Ovary (tissue), 7 donors: ENCODE measurements at regions not wholly inside any gene's neighbourhood (a gene's known extent, or its start where the extent isn't known, plus 50 kb on each side); places are given as distances from the start of the nearest gene placed in this dataset.

Experiments used
- DNase-seq, 5 donors: peaks; one replicate each; pipeline ENCODE4 v3.0.0-alpha.2; 2019 to 2020
- H3K27ac ChIP-seq, 2 donors: fragments of 200-600 bp; one replicate each; pipeline versions ENCODE4 v1.5.1 to v1.8.0; 2019 to 2022
- H3K27me3 ChIP-seq: fragments of 200-600 bp; one replicate; pipeline ENCODE4 v1.8.0; 2022
- H3K36me3 ChIP-seq: fragments of 200-600 bp; sonication (generic); one replicate; pipeline ENCODE4 v1.5.1; 2019
- H3K4me1 ChIP-seq: one replicate; pipeline ENCODE4 v1.8.1; 2013; ENCODE audit warnings: mild to moderate bottlenecking, moderate library complexity; ENCODE audit not compliant: insufficient read depth
- H3K4me3 ChIP-seq: fragments of 200-600 bp; sonication (generic); one replicate; pipeline ENCODE4 v1.5.1; 2017
- H3K9me3 ChIP-seq, 2 donors: fragments of 200-600 bp in 1 of 2; sonication (generic) in 1 of 2; one replicate each; pipeline versions ENCODE4 v1.5.1 to v1.8.1; 2013 to 2019; ENCODE audit warnings: mild to moderate bottlenecking in 1 of 2, moderate library complexity in 1 of 2
- EP300 ChIP-seq: sonication (generic); formaldehyde crosslinking; IDR thresholded peaks from one replicate; pipeline ENCODE4 v1.6.1; 2017; ENCODE audit warnings: antibody characterized with exemption
- POLR2A ChIP-seq: fragments of 450-650 bp; IDR thresholded peaks from one replicate; pipeline ENCODE4 v1.6.1; 2017; ENCODE audit warnings: antibody characterized with exemption, mild to moderate bottlenecking, moderate library complexity
- WGBS, 3 donors: extraction: QIAGEN DNeasy Blood & Tissue Kit in 1 of 3; methylation state at CpG; one replicate each; pipeline versions ENCODE4 v1.1.5 to v1.1.7; 2013 to 2017; 5-methylcytosine and 5-hydroxymethylcytosine counted together
- intact Hi-C, 4 donors: fragments of 100-400 bp; cut with DNase I; formaldehyde crosslinking; loops; one replicate each; pipeline versions ENCODE4 v1.11.0 to v1.15.1; 2022 to 2023
- TF ChIP-seq, protein P1 (sequence below), 3 donors: fragments of 450-650 bp in 2 of 3; fragments of 200-600 bp in 1 of 3; IDR thresholded peaks; one replicate each; pipeline versions ENCODE4 v1.5.1 to v1.8.0; 2016 to 2022; ENCODE audit warnings: antibody characterized with exemption in 3 of 3, mild to moderate bottlenecking in 1 of 3
- donor health status: DM: no; HTN: no; CAD: no; lungs with moderate emphysema.
- donor health status: DM: no; HTN: no; CAD: no.
- donor health status: Bipolar disorder and iron deficiency.
- donor health status: DM: no; HTN: no; CAD: no.
- donor health status: DM: yes; HTN: yes; CAD: no.

DNA sequence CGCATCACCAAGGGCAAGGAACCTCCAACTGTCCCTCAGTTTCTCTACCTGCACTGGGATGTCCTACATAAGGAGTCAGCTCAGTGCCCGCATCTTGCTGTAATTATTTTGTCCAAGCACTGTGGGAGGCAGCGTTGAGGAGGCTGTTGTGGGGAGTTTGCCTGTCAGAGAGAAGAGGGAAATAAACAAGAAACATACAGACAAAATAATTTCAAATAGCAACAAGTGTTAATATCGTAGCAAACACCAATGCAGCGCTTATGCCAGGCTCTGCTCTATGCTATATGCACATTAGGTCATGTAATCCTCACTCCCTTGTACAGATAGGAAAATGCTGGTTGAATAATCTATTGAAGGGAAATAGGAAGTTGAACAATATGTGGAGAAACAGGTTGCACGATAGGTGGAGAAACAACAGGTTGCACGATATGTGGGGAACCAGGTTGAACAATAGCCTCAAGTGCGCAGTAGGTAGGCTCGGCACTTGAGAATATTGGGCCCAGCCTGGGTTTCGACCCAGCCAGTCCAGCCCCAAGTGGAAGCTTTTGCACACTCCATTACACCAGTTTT is 91.2 kb upstream of the SIRPA start:
- no peak for TF ChIP-seq POLR2A
- TF ChIP-seq EP300, result no peak
- TF ChIP-seq, protein P1, sequence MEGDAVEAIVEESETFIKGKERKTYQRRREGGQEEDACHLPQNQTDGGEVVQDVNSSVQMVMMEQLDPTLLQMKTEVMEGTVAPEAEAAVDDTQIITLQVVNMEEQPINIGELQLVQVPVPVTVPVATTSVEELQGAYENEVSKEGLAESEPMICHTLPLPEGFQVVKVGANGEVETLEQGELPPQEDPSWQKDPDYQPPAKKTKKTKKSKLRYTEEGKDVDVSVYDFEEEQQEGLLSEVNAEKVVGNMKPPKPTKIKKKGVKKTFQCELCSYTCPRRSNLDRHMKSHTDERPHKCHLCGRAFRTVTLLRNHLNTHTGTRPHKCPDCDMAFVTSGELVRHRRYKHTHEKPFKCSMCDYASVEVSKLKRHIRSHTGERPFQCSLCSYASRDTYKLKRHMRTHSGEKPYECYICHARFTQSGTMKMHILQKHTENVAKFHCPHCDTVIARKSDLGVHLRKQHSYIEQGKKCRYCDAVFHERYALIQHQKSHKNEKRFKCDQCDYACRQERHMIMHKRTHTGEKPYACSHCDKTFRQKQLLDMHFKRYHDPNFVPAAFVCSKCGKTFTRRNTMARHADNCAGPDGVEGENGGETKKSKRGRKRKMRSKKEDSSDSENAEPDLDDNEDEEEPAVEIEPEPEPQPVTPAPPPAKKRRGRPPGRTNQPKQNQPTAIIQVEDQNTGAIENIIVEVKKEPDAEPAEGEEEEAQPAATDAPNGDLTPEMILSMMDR (IDR thresholded peaks at IDR 0.05), result no peak
- 52 to 60% (median 54%) methylated on average over 10 of the region's 10 CpGs for WGBS, 3 donors
- Histone ChIP-seq H3K4me3 (no peak overlapping the region), H3K9me3 (no peaks in the 10 kb centered on the region), H3K27ac (no peak overlapping the region), H3K36me3 (no peaks in the 10 kb centered on the region), H3K4me1 (peaks cover 2% of the 10 kb centered on the region), H3K27me3 (no peaks in the 10 kb centered on the region)
- DNase-seq, result no peak
- intact Hi-C loops, result no loop called here

DNA sequence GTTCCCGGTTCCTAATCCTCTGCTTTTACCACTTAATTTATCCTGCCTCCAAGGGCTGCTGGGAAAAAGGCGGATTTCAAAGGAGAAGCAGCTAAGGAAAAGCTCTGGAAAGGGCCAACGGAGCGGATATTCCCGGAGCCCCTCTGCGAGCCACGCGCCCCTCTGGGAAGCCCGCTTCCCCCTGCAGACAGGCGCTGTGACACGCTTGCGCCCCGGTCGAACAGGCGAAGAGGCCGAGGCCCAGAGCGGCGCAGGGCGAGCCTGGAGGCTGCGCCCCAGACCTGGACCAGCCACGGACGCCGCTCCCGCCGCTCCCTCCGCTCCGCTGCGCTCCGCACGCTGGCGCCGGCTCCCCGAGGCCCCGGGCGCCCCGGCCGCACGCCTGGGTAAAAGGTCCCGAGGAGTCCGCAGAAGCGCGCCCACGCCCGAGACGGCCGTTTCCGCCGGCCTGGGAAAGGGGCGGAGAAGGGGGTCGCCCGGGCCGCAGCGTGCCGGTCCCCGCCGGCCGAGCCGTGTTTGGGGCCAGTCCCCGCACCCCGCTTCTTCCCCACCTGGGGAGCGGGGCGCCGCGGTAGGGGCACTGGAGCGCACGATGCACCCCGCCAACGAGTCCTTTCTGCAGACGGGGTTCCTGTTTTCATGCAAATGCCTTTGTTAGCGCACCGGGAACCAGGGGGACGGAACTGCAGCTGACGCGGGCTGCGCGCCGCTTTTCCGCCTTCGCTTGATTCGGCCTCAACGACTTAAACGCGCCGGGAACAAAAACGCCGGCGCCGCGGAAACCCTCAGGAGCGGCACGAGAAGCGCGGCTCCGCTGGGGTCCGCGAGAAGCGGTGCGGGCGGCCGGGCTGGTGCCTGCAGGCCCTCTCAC is 91.9 kb upstream of the SIRPA start:
- H3K36me3 ChIP-seq, result no peaks in the 10 kb centered on the region
- DNase-seq, result peak in 2 of 5 donors; percentile 27 to 51
- H3K4me3 ChIP-seq, result peak overlapping the region; percentile 30
- H3K27me3 ChIP-seq, result no peaks in the 10 kb centered on the region
- H3K9me3 ChIP-seq, result no peaks in the 10 kb centered on the region
- intact Hi-C loops, result no loop called here
- no peak overlapping the region for H3K27ac ChIP-seq
- TF ChIP-seq, protein P1 (IDR thresholded peaks at IDR 0.05), result no peak
- no peak for TF ChIP-seq EP300
- TF ChIP-seq POLR2A, result no peak
- 0 to 1% (median 1%) methylated on average over 86 to 100 of the region's 100 CpGs for WGBS, 3 donors
- H3K4me1 ChIP-seq, result peaks cover 2% of the 10 kb centered on the region

DNA sequence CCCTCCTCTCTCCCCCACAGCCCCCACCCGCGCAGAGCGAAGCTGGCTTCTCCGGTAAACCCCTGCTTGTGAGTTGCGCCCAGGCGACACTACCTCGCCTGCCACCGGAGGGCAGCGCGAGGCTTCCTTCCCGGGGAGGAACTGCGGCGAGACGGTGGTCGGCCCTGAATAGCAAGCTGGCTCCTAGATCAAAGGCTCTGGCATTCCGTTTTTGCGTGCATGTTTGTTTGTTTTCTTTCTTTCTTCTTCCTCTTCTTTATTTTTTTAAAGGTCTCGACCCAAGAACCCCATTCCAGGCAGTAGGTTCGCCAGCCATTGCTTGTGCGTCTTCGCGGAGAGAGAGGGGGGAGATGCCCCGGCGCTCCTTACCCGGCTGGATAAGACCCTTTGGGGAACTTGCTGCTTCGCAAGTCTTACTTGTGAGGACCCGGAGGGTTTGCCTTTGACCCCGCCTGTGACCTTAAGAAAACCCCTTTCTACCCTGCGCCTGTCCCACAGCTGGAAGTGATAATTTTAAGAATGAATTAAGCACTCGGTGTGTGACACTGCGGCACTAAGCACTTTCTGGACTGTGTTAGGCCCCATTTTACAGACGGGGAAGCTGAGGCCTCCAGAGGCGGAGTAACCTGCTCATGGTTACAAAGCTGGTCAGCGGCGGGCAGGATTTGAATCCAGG is 92.7 kb upstream of the SIRPA start:
- Histone ChIP-seq H3K4me3 (peak overlapping the region; percentile 30), H3K9me3 (no peaks in the 10 kb centered on the region), H3K4me1 (peaks cover 2% of the 10 kb centered on the region), H3K27me3 (no peaks in the 10 kb centered on the region), H3K36me3 (no peaks in the 10 kb centered on the region), H3K27ac (no peak overlapping the region)
- intact Hi-C loops, result no loop called here
- DNase-seq, result peak in 4 of 5 donors; percentile 28 to 55 (median 33)
- 1 to 2% (median 2%) methylated on average over 35 of the region's 35 CpGs for WGBS, 3 donors
- TF ChIP-seq, protein P1 (IDR thresholded peaks at IDR 0.05), result peak in 2 of 3 donors; percentile 18 to 27
- TF ChIP-seq EP300, result no peak
- TF ChIP-seq POLR2A, result no peak

DNA sequence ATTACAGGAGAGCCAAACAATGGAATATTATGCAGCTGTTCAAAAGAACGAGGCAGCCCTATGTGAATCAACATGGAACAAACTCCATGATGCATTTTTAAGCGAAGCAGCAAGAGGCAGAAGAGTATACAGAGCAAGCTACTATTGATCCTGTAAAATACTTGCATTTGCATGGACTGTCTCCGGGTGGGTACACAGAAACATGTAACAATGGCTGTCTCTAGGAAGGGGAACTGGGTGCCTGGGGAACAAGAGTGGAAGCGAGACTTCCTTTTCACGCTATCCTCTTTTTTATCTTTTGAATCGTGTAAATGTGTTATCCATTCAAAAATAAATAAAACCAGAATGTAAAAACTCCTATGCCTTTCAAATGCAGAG is 93.3 kb upstream of the SIRPA start:
- Histone ChIP-seq H3K4me3 (no peak overlapping the region), H3K4me1 (peaks cover 2% of the 10 kb centered on the region), H3K36me3 (no peaks in the 10 kb centered on the region), H3K27me3 (no peaks in the 10 kb centered on the region), H3K27ac (no peak overlapping the region), H3K9me3 (no peaks in the 10 kb centered on the region)
- DNase-seq, result no peak
- intact Hi-C loops, result no loop called here
- WGBS, 3 donors, result 33 to 38% (median 38%) methylated on average over 6 of the region's 6 CpGs
- no peak for TF ChIP-seq POLR2A
